H1 (cell line): ENCODE measurements at regions not wholly inside any gene's neighbourhood (a gene's known extent, or its start where the extent isn't known, plus 50 kb on each side); places are given as distances from the start of the nearest gene placed in this dataset.

ENCODE experiments used
- FOSL1 ChIP-seq: IDR thresholded peaks from 2 replicates; pipeline ENCODE4 v1.6.1; 2011; ENCODE audit warnings: mild to moderate bottlenecking, low read depth, low read length, moderate library complexity; ENCODE audit not compliant: insufficient read depth
- JUN ChIP-seq: IDR thresholded peaks from 2 replicates; pipeline ENCODE4 v1.6.1; 2011; ENCODE audit warnings: low read depth, mild to moderate bottlenecking, improper control_type of control experiment, low read length

DNA sequence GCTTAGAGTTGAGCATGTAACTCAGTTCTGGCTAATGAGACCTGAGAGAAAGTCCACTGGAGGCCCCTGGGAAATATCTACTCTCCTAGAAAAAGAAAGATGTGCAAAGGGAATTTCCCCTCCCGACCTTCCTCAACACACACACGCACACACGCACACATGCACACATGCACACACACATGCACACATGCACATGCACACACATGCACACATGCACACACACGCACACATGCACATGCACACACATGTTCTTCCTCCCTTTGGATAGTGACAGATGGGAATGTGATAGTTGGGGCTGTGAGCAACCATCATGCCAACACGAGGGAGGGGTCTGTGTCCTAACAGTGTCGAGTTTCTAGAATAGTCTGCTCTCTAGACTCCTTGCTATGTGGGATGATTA lies 148.2 kb upstream of the EGFLAM start (continued):
- no peak for TF ChIP-seq JUN
- TF ChIP-seq FOSL1, result no peak
